Nephron (organoid): ENCODE measurements at regions not wholly inside any gene's neighbourhood (a gene's known extent, or its start where the extent isn't known, plus 50 kb on each side); places are given as distances from the start of the nearest gene placed in this dataset.
"Not testable (repeated sequence)": the region's sequence is repeated elsewhere in the genome, so short reads cannot be mapped to it uniquely, and the experiment has no call there.

Experiments
- H3K27ac Mint-ChIP-seq, 3 experiments: 2 replicates each; pipeline ENCODE4 v1.8.0; 2020; ENCODE audit warnings: mixed read lengths in 3 of 3, mild to moderate bottlenecking in 2 of 3, moderate library complexity in 1 of 3
- H3K27me3 Mint-ChIP-seq: 2 replicates; pipeline ENCODE4 v1.8.0; 2021; ENCODE audit warnings: low read depth, mild to moderate bottlenecking, moderate library complexity, mixed read lengths
- H3K36me3 Mint-ChIP-seq: 2 replicates; pipeline ENCODE4 v1.8.0; 2020; ENCODE audit warnings: low read depth, mixed read lengths
- H3K4me1 Mint-ChIP-seq: 2 replicates; pipeline ENCODE4 v1.8.0; 2020; ENCODE audit warnings: mixed read lengths
- H3K4me3 Mint-ChIP-seq, 3 experiments: 2 replicates each; pipeline ENCODE4 v1.8.0; 2020; ENCODE audit warnings: mild to moderate bottlenecking in 3 of 3, mixed read lengths in 3 of 3, moderate library complexity in 2 of 3
- H3K9me3 Mint-ChIP-seq: 2 replicates; pipeline ENCODE4 v1.8.0; 2020; ENCODE audit warnings: mixed read lengths
- CTCF ChIP-seq, 3 experiments: fragments of 200-600 bp; sonication (generic); IDR thresholded peaks; one replicate each; pipeline ENCODE4 v1.5.0; 2021; ENCODE audit warnings: antibody characterized with exemption in 3 of 3; ENCODE audit not compliant: unreplicated experiment in 3 of 3

- Mint-ChIP-seq H3K27me3 (peaks cover 3% of the 10 kb centered on the region), H3K36me3 (peaks cover 6% of the 10 kb centered on the region), H3K9me3 (peaks cover 8% of the 10 kb centered on the region), H3K27ac (no peak overlapping the region), H3K4me3 (no peak overlapping the region), H3K4me1 (peaks cover 6% of the 10 kb centered on the region)
- TF ChIP-seq CTCF (IDR thresholded peaks at IDR 0.05; ENCODE audit: unreplicated experiment in 3 of 3) = no peak
Observed at GRCh38 chr2:16057661-16058060, 117.3 kb downstream of the MYCN start.

GRCh38 chr2:16055848-16056580 is 115.7 kb downstream of the MYCN start:
- Mint-ChIP-seq H3K36me3 (no peaks in the 10 kb centered on the region), H3K27me3 (peaks cover 8% of the 10 kb centered on the region), H3K27ac (no peak overlapping the region), H3K4me3 (no peak overlapping the region), H3K9me3 (peaks cover 2% of the 10 kb centered on the region), H3K4me1 (peaks cover 11% of the 10 kb centered on the region)
- no peak for TF ChIP-seq CTCF (IDR thresholded peaks at IDR 0.05; ENCODE audit: unreplicated experiment in 3 of 3)

DNA sequence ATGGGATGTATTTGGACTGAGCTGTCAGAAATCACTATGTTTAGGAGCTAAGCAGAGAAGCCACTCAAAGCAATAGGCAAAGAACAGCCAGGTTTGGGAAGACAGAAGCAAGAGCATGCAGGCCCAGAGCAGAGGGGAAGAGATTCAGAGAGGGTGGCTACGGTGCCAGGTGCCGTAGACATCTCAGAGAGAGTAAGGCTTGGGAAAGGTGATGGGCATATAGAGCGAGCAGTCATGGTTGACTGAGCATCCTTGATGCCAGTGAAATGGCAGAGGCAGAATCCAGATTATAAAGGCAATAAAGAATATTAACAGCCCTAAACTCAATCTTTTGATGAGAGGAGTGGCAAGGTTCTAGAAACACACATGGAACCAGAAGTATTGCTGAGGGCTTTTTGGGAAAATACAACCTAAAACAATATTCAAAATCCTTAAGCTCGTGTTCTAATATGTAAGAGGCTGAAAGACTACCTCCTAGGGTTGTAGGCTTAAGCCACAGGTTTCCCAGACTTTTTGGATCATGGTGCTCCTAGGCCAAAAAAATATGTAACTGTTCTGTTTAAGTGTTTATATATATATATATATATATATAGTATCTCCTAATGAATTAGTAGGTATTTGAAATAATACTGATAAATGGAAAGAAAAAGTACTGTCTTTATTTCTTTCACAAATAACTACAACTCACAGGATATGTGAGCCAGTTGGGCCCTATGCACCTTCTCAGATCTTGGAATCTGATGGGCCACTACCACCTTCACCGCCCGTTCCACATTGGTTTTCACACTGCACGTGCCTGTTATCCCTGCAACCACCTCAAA is 113.3 kb downstream of the MYCN start:
- Mint-ChIP-seq H3K9me3 (peaks cover 2% of the 10 kb centered on the region), H3K4me1 (peaks cover 23% of the 10 kb centered on the region), H3K27me3 (peaks cover 9% of the 10 kb centered on the region), H3K4me3 (no peak overlapping the region), H3K36me3 (no peaks in the 10 kb centered on the region), H3K27ac (no peak overlapping the region)
- TF ChIP-seq CTCF (IDR thresholded peaks at IDR 0.05; ENCODE audit: unreplicated experiment in 3 of 3) = no peak

GRCh38 chr2:16052571-16053052 is 112.3 kb downstream of the MYCN start:
- peaks cover 12% of the 10 kb centered on the region for H3K27me3 Mint-ChIP-seq
- peaks cover 23% of the 10 kb centered on the region for H3K4me1 Mint-ChIP-seq
- H3K36me3 Mint-ChIP-seq, H3K9me3 Mint-ChIP-seq, H3K27ac Mint-ChIP-seq, H3K4me3 Mint-ChIP-seq: not testable (repeated sequence)

DNA sequence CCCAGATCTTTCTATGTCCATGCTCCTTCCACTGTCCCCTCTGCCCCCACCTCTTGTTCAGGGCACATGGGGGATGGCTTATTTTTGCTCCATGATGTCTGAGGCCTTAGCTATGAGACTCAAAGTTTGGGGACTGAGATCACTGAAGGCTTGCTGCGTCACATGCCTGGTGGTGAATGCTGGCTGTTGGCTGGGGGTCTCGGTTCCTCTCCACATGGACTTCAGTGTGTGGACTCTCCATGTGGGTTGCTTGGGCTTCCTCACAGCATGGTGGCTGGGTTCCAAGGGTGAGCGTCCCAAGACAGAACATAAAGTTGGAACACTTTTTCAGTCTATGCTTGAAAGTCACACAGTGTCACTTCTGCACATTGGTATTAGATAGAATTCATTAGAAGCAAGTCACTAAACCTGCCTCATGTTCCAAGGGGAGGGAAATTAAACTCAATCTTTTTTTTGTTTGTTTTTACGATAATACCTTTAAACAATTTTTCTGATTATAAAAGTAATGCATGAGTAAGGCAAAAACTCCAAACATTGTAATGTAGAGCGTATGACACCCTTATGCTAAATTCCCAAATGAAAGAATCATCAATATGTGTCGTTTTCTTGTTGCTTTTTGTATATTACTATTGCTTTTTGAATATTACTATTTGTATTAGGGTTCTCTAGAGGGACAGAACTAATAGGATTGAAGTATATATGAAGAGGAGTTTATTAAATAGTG is 111.7 kb downstream of the MYCN start:
- H3K27me3 Mint-ChIP-seq = peaks cover 12% of the 10 kb centered on the region
- peaks cover 23% of the 10 kb centered on the region for H3K4me1 Mint-ChIP-seq
- no peak overlapping the region for H3K4me3 Mint-ChIP-seq
- TF ChIP-seq CTCF (IDR thresholded peaks at IDR 0.05; ENCODE audit: unreplicated experiment in 3 of 3) = no peak
- peaks cover 2% of the 10 kb centered on the region for H3K9me3 Mint-ChIP-seq
- H3K27ac Mint-ChIP-seq = no peak overlapping the region
- H3K36me3 Mint-ChIP-seq = no peaks in the 10 kb centered on the region

DNA sequence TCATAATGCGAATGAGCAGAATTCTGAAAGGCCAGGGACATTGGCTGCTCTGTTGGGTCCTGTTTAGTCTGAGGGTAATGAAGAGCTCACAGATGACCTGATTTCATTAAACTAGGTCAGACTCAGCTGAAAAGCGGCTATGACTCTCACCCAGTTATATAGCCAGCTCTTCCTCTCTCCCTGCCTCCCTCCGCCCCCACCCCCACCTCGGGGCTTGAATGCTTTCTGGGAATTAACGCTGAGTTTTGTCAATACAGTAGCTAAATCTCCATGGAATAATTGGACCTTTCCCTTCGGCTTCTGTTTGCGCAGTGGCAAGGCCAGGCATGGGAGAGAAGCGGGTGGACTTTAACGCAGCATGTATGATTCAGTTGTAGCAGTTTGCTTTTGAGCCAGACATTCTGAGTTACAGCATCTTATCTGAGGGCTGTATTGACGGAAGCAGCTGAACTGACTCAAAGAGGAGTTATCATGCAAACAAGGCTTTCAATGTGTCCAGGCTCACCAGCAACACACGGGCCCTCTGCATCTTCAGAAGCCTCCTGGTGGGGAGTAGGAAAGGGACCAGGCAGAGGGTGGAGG is 110.6 kb downstream of the MYCN start:
- Mint-ChIP-seq H3K36me3 (no peaks in the 10 kb centered on the region), H3K4me3 (no peak overlapping the region), H3K9me3 (peaks cover 2% of the 10 kb centered on the region), H3K27me3 (peaks cover 12% of the 10 kb centered on the region), H3K27ac (peak overlapping the region; percentile 31 to 84 (median 82)), H3K4me1 (peaks cover 19% of the 10 kb centered on the region)
- no peak for TF ChIP-seq CTCF (IDR thresholded peaks at IDR 0.05; ENCODE audit: unreplicated experiment in 3 of 3)
